HCT116 (cell line): ENCODE measurements at regions not wholly inside any gene's neighbourhood (a gene's known extent, or its start where the extent isn't known, plus 50 kb on each side); places are given as distances from the start of the nearest gene placed in this dataset.
"Not testable (repeated sequence)": the region's sequence is repeated elsewhere in the genome, so short reads cannot be mapped to it uniquely, and the experiment has no call there.

Experiments used
- CBX3 ChIP-seq: IDR thresholded peaks from 2 replicates; pipeline ENCODE4 v1.6.1; 2012; ENCODE audit warnings: low read depth
- CEBPB ChIP-seq: IDR thresholded peaks from 2 replicates; pipeline ENCODE4 v1.6.1; 2012; ENCODE audit warnings: low read depth
- CTCF ChIP-seq, 3 experiments: fragments of 200-600 bp in 1 of 3; sonication (generic) in 1 of 3; IDR thresholded peaks in 2 of 3; conservative IDR thresholded peaks in 1 of 3; 2 replicates each; pipeline ENCODE4 v1.5.1; 2012 to 2017; ENCODE audit warnings: low read depth in 2 of 3, low read length in 2 of 3, antibody characterized with exemption in 1 of 3, borderline replicate concordance in 1 of 3, control low read depth in 1 of 3, mild to moderate bottlenecking in 1 of 3, mixed read lengths in 1 of 3, mixed run types in 1 of 3, moderate library complexity in 1 of 3; ENCODE audit not compliant: insufficient read depth in 1 of 3
- EGR1 ChIP-seq: IDR thresholded peaks from 2 replicates; pipeline ENCODE4 v1.6.1; 2012; ENCODE audit warnings: low read depth
- EZH2phosphoT487 ChIP-seq: fragments of 200-600 bp; IDR thresholded peaks from 2 replicates; pipeline ENCODE4 v1.6.1; 2018; ENCODE audit warnings: antibody characterized with exemption, borderline replicate concordance
- POLR2A ChIP-seq: IDR thresholded peaks from 2 replicates; pipeline ENCODE4 v1.7.0; 2011; ENCODE audit warnings: borderline replicate concordance; ENCODE audit not compliant: insufficient read depth, insufficient read length; ENCODE audit errors: extremely low read depth
- POLR2AphosphoS5 ChIP-seq: IDR thresholded peaks from 2 replicates; pipeline ENCODE4 v1.6.1; 2011; ENCODE audit warnings: mild to moderate bottlenecking, low read depth, low read length, moderate library complexity
- REST ChIP-seq: IDR thresholded peaks from 2 replicates; pipeline ENCODE4 v1.6.1; 2012; ENCODE audit warnings: low read depth
- SP1 ChIP-seq: IDR thresholded peaks from 2 replicates; pipeline ENCODE4 v1.6.1; 2012; ENCODE audit warnings: low read depth
- YY1 ChIP-seq: IDR thresholded peaks from 2 replicates; pipeline ENCODE4 v1.6.1; 2011; ENCODE audit warnings: low read length, low read depth, moderate library complexity, mild to moderate bottlenecking; ENCODE audit not compliant: insufficient replicate concordance; ENCODE audit errors: extremely low read depth
- TF ChIP-seq, protein P1 (sequence below): IDR thresholded peaks from 2 replicates; pipeline ENCODE4 v1.6.1; 2012

GRCh38 chr2:94628953-94629352, 242.3 kb upstream of the TEKT4 start:
- TF ChIP-seq CEBPB; SP1; EGR1; CTCF (IDR thresholded peaks at IDR 0.05 in 2 of 3, conservative IDR thresholded peaks at IDR 0.05 in 1 of 3; ENCODE audit: borderline replicate concordance in 1 of 3, insufficient read depth in 1 of 3, low read depth in 2 of 3, low read length in 2 of 3); REST; POLR2AphosphoS5; POLR2A; YY1; EZH2phosphoT487; CBX3: not testable (repeated sequence)
- TF ChIP-seq, protein P1, sequence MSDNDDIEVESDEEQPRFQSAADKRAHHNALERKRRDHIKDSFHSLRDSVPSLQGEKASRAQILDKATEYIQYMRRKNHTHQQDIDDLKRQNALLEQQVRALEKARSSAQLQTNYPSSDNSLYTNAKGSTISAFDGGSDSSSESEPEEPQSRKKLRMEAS = not testable (repeated sequence)
